Hepatocyte (in vitro differentiated cells): ENCODE measurements at regions not wholly inside any gene's neighbourhood (a gene's known extent, or its start where the extent isn't known, plus 50 kb on each side); places are given as distances from the start of the nearest gene placed in this dataset.

Experiments used
- EZH2 ChIP-seq: fragments of 200-600 bp; sonication (generic); IDR thresholded peaks from 2 replicates; pipeline ENCODE4 v1.6.1; 2016; ENCODE audit warnings: antibody characterized with exemption, mild to moderate bottlenecking, borderline replicate concordance
- EZH2phosphoT487 ChIP-seq: fragments of 200-600 bp; sonication (generic); IDR thresholded peaks from one replicate; pipeline ENCODE4 v1.6.1; 2018; ENCODE audit warnings: antibody characterized with exemption, mild to moderate bottlenecking, low read depth, moderate library complexity; ENCODE audit not compliant: unreplicated experiment, severe bottlenecking
- TF ChIP-seq, protein P1 (sequence below): fragments of 200-600 bp; sonication (generic); IDR thresholded peaks from 2 replicates; pipeline ENCODE4 v1.5.1; 2016; ENCODE audit warnings: antibody characterized with exemption, mild to moderate bottlenecking; ENCODE audit not compliant: poor library complexity

DNA sequence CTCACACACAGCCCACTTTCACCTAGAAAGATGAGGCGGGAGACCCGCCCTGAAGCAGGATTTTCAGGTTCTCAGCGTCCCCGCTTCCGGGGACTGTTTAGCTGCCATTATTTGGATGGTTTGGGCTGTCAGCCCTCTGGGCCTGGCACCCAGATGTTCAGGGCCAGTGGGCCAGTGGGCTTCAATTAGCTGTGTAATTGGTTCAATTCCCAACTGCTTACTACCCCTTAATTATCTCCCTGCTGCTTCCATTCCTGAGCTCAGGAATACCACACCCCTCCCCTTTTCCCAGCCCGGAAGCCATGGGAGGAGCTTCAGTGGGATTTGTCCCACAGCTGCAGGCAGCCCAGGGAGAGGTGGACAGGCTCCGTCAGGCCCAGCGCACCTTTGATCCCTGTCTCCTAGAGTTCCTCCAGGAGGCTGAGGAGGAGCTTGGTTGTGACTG, 114.1 kb upstream of the MYCN start:
- TF ChIP-seq, protein P1, sequence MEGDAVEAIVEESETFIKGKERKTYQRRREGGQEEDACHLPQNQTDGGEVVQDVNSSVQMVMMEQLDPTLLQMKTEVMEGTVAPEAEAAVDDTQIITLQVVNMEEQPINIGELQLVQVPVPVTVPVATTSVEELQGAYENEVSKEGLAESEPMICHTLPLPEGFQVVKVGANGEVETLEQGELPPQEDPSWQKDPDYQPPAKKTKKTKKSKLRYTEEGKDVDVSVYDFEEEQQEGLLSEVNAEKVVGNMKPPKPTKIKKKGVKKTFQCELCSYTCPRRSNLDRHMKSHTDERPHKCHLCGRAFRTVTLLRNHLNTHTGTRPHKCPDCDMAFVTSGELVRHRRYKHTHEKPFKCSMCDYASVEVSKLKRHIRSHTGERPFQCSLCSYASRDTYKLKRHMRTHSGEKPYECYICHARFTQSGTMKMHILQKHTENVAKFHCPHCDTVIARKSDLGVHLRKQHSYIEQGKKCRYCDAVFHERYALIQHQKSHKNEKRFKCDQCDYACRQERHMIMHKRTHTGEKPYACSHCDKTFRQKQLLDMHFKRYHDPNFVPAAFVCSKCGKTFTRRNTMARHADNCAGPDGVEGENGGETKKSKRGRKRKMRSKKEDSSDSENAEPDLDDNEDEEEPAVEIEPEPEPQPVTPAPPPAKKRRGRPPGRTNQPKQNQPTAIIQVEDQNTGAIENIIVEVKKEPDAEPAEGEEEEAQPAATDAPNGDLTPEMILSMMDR: no peak
- TF ChIP-seq EZH2: no peak
- no peak for TF ChIP-seq EZH2phosphoT487
